Nephron (organoid): ENCODE measurements at regions not wholly inside any gene's neighbourhood (a gene's known extent, or its start where the extent isn't known, plus 50 kb on each side); places are given as distances from the start of the nearest gene placed in this dataset.

Source experiments
- H3K27ac Mint-ChIP-seq, 3 experiments: 2 replicates each; pipeline ENCODE4 v1.8.0; 2020; ENCODE audit warnings: mixed read lengths in 3 of 3, mild to moderate bottlenecking in 2 of 3, moderate library complexity in 1 of 3
- H3K27me3 Mint-ChIP-seq: 2 replicates; pipeline ENCODE4 v1.8.0; 2021; ENCODE audit warnings: low read depth, mild to moderate bottlenecking, moderate library complexity, mixed read lengths
- H3K36me3 Mint-ChIP-seq: 2 replicates; pipeline ENCODE4 v1.8.0; 2020; ENCODE audit warnings: low read depth, mixed read lengths
- H3K4me1 Mint-ChIP-seq: 2 replicates; pipeline ENCODE4 v1.8.0; 2020; ENCODE audit warnings: mixed read lengths
- H3K4me3 Mint-ChIP-seq, 3 experiments: 2 replicates each; pipeline ENCODE4 v1.8.0; 2020; ENCODE audit warnings: mild to moderate bottlenecking in 3 of 3, mixed read lengths in 3 of 3, moderate library complexity in 2 of 3
- H3K9me3 Mint-ChIP-seq: 2 replicates; pipeline ENCODE4 v1.8.0; 2020; ENCODE audit warnings: mixed read lengths
- TF ChIP-seq, protein P1 (sequence below), 3 experiments: fragments of 200-600 bp; sonication (generic); IDR thresholded peaks; one replicate each; pipeline ENCODE4 v1.5.0; 2021; ENCODE audit warnings: antibody characterized with exemption in 3 of 3; ENCODE audit not compliant: unreplicated experiment in 3 of 3

DNA sequence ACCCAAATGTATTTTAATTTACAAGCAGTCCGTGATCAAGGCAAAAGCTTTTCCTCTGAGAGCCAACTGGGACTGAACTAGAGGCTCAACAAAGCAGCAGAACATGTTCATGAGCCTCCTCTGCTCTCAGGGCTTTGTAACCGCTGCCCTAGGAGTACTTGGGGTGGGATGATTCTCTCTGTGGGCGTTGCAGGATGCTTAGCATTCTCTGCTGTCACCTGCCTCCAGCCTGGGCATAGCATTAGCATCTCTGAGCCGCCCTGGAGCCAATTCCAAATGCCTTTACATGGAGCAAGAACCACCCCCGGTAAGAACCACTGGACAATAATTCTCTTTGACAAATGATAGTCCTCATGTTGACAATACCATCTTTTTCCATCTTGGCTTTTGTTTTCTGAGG is 237.6 kb upstream of the CDH4 start:
- TF ChIP-seq, protein P1, sequence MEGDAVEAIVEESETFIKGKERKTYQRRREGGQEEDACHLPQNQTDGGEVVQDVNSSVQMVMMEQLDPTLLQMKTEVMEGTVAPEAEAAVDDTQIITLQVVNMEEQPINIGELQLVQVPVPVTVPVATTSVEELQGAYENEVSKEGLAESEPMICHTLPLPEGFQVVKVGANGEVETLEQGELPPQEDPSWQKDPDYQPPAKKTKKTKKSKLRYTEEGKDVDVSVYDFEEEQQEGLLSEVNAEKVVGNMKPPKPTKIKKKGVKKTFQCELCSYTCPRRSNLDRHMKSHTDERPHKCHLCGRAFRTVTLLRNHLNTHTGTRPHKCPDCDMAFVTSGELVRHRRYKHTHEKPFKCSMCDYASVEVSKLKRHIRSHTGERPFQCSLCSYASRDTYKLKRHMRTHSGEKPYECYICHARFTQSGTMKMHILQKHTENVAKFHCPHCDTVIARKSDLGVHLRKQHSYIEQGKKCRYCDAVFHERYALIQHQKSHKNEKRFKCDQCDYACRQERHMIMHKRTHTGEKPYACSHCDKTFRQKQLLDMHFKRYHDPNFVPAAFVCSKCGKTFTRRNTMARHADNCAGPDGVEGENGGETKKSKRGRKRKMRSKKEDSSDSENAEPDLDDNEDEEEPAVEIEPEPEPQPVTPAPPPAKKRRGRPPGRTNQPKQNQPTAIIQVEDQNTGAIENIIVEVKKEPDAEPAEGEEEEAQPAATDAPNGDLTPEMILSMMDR (IDR thresholded peaks at IDR 0.05; ENCODE audit: unreplicated experiment in 3 of 3) = no peak
- H3K4me1 Mint-ChIP-seq = no peaks in the 10 kb centered on the region
- H3K36me3 Mint-ChIP-seq = no peaks in the 10 kb centered on the region
- H3K4me3 Mint-ChIP-seq = no peak overlapping the region
- peaks cover 53% of the 10 kb centered on the region for H3K27me3 Mint-ChIP-seq
- H3K27ac Mint-ChIP-seq = no peak overlapping the region
- H3K9me3 Mint-ChIP-seq = no peaks in the 10 kb centered on the region

DNA sequence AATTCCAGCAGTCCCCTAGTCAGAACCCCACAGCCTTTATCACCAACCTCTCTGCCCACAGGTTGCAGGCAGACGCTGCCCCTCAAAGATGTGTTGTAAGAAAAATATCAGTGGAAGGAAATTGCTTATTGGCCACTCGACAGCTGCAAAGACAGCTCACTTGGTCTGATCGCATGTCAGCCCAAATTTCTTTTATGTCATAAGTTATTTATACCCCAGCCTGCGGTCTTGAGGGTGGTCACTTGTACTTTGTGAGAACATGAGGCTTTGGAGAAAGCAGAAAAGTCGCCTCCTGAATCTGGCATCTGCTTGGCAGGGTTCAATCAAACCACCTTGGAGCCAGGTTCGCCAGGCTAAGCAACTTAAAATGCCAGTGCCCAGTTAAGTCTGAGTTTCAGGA is 236.5 kb upstream of the CDH4 start:
- no peaks in the 10 kb centered on the region for H3K36me3 Mint-ChIP-seq
- TF ChIP-seq, protein P1 (IDR thresholded peaks at IDR 0.05; ENCODE audit: unreplicated experiment in 3 of 3) = no peak
- no peak overlapping the region for H3K4me3 Mint-ChIP-seq
- peaks cover 49% of the 10 kb centered on the region for H3K27me3 Mint-ChIP-seq
- H3K27ac Mint-ChIP-seq = no peak overlapping the region
- no peaks in the 10 kb centered on the region for H3K9me3 Mint-ChIP-seq
- H3K4me1 Mint-ChIP-seq = no peaks in the 10 kb centered on the region

DNA sequence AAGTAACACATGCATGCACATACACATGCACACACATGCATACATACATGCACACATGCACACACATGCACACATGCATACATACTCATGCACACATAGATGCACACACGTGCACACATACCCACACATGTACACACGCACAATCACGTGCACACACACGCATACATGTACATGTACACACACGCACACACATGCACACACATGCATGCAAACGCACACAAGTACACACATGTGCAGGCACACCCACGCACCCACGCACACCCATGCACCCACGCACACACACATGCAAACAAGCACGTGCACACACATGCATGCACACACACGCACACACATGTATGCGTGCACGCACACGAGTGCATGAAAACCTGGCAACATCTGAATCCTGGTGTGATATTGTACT is 232.7 kb upstream of the CDH4 start:
- H3K9me3 Mint-ChIP-seq = no peaks in the 10 kb centered on the region
- H3K27me3 Mint-ChIP-seq = peaks cover 43% of the 10 kb centered on the region
- no peak overlapping the region for H3K27ac Mint-ChIP-seq
- H3K4me1 Mint-ChIP-seq = no peaks in the 10 kb centered on the region
- H3K4me3 Mint-ChIP-seq = no peak overlapping the region
- TF ChIP-seq, protein P1 (IDR thresholded peaks at IDR 0.05; ENCODE audit: unreplicated experiment in 3 of 3) = no peak
- no peaks in the 10 kb centered on the region for H3K36me3 Mint-ChIP-seq

DNA sequence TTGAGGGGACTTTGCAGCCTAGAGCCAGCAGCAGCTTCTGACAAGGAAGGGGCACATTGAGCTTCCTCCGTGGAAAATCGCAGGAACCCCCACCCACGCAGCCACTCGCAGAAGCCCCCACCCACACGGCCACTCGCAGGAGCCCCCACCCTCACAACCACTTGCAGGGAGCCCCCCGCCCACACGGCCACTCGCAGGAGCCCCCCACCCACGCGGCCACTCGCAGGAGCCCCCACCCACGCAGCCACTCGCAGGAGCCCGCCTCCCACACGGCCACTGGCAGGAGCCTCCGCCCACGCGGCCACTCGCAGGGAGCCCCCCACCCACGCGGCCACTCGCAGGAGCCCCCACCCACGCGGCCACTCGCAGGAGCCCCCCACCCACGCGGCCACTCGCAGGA is 228.4 kb upstream of the CDH4 start:
- Mint-ChIP-seq H3K9me3 (no peaks in the 10 kb centered on the region), H3K4me1 (peaks cover 5% of the 10 kb centered on the region), H3K36me3 (no peaks in the 10 kb centered on the region), H3K27me3 (peaks cover 21% of the 10 kb centered on the region), H3K4me3 (no peak overlapping the region), H3K27ac (no peak overlapping the region)
- TF ChIP-seq, protein P1 (IDR thresholded peaks at IDR 0.05; ENCODE audit: unreplicated experiment in 3 of 3) = no peak

DNA sequence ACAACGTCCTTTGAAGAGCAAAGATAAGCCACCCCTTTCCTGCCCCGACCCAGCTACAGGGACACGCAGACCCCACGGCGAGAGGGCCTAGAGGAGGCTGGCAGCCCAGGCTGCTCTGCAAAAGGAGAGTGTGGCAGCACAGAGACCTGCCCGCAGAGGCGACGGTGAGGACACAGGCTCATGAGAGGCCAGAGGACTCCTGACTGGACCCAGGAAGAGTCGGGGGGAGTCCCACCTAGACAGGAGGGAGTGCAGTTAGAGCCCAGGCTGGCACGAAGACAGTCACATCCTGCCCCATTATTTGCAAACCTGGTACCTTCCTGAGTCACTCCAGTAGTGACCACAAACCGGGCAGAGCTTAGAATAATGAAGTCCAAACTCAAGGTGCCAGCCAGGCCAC is 227.7 kb upstream of the CDH4 start:
- H3K4me3 Mint-ChIP-seq = no peak overlapping the region
- no peaks in the 10 kb centered on the region for H3K9me3 Mint-ChIP-seq
- peaks cover 5% of the 10 kb centered on the region for H3K4me1 Mint-ChIP-seq
- H3K36me3 Mint-ChIP-seq = no peaks in the 10 kb centered on the region
- TF ChIP-seq, protein P1 (IDR thresholded peaks at IDR 0.05; ENCODE audit: unreplicated experiment in 3 of 3) = no peak
- H3K27ac Mint-ChIP-seq = no peak overlapping the region
- peaks cover 21% of the 10 kb centered on the region for H3K27me3 Mint-ChIP-seq

DNA sequence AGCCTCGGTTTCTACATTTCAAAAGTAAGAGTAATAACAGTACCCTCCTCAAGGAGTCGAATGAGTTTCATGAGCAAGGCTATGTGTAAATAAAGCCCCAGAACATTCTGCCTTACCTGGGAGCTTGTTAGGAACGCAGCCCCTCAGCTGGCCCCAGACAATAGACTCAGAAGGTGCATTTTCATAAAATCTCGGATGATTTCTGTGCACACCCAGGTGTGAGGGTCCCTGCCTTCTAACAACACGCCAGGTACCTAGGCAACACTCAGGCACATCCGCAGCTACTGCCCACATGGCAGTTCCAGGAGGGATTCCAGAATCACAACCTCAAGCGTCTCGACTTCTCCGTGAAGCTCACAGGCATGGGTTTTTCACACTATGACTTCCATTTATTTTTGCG is 226.5 kb upstream of the CDH4 start:
- peaks cover 15% of the 10 kb centered on the region for H3K27me3 Mint-ChIP-seq
- H3K27ac Mint-ChIP-seq = no peak overlapping the region
- H3K4me3 Mint-ChIP-seq = no peak overlapping the region
- H3K4me1 Mint-ChIP-seq = peaks cover 5% of the 10 kb centered on the region
- no peaks in the 10 kb centered on the region for H3K9me3 Mint-ChIP-seq
- TF ChIP-seq, protein P1 (IDR thresholded peaks at IDR 0.05; ENCODE audit: unreplicated experiment in 3 of 3) = no peak
- H3K36me3 Mint-ChIP-seq = no peaks in the 10 kb centered on the region
